VCaP (cell line): ENCODE measurements at regions not wholly inside any gene's neighbourhood (a gene's known extent, or its start where the extent isn't known, plus 50 kb on each side); places are given as distances from the start of the nearest gene placed in this dataset.

ENCODE experiments used
- H3K27ac ChIP-seq: fragments of 450-650 bp; 2 replicates; pipeline ENCODE4 v1.5.1; 2017
- TF ChIP-seq, protein P1 (sequence below): fragments of 450-650 bp; conservative IDR thresholded peaks from 2 replicates; pipeline ENCODE4 v1.5.1; 2017; ENCODE audit warnings: mild to moderate bottlenecking, moderate library complexity

- H3K27ac ChIP-seq = no peak overlapping the region
- TF ChIP-seq, protein P1, sequence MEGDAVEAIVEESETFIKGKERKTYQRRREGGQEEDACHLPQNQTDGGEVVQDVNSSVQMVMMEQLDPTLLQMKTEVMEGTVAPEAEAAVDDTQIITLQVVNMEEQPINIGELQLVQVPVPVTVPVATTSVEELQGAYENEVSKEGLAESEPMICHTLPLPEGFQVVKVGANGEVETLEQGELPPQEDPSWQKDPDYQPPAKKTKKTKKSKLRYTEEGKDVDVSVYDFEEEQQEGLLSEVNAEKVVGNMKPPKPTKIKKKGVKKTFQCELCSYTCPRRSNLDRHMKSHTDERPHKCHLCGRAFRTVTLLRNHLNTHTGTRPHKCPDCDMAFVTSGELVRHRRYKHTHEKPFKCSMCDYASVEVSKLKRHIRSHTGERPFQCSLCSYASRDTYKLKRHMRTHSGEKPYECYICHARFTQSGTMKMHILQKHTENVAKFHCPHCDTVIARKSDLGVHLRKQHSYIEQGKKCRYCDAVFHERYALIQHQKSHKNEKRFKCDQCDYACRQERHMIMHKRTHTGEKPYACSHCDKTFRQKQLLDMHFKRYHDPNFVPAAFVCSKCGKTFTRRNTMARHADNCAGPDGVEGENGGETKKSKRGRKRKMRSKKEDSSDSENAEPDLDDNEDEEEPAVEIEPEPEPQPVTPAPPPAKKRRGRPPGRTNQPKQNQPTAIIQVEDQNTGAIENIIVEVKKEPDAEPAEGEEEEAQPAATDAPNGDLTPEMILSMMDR = no peak
These were observed 544.6 kb downstream of the CETN3 start for GRCh38 chr5:89864941-89865340.

DNA sequence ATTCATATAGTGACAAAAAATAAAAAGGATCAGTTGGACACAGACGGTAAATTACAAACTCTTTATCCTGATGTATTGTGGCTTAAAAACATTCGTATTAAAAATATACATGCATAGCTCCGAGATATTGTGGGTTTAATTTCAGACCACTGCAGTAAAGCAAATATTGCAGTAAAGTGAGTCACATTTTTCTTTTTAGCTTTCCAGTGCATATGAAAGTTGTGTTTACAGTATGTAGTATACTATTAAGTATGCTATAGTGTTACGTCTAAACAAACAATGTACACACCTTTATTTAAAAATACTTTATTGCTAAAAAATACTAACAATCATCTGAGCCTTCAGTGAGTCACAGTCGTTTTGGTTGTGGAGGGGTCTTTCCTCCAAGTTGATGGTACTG is 551.8 kb downstream of the CETN3 start:
- H3K27ac ChIP-seq = no peak overlapping the region
- TF ChIP-seq, protein P1 = no peak

- H3K27ac ChIP-seq = no peak overlapping the region
- TF ChIP-seq, protein P1 = no peak
These were observed 554.1 kb downstream of the CETN3 start for GRCh38 chr5:89855417-89855816.

- no peak overlapping the region for H3K27ac ChIP-seq
- TF ChIP-seq, protein P1 = no peak
These were observed 557.6 kb downstream of the CETN3 start for GRCh38 chr5:89851911-89852310.

DNA sequence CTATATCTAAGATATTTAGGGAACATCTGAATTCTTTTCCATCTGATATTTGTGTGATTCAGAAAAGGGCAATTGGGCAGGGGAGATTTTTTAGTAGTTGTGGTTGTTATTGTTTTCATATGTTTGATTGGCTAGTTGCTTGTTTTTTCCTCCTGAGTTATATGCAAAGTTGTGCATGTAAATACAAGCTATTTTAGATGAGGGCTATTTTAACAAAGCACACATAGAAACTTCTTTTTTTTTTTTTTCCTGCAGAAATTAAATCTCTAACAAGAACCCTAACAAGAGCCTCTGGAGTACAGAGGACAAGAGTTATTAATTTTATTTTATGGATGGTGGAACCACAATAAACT is 559.1 kb downstream of the CETN3 start:
- H3K27ac ChIP-seq = no peak overlapping the region
- TF ChIP-seq, protein P1 = no peak

DNA sequence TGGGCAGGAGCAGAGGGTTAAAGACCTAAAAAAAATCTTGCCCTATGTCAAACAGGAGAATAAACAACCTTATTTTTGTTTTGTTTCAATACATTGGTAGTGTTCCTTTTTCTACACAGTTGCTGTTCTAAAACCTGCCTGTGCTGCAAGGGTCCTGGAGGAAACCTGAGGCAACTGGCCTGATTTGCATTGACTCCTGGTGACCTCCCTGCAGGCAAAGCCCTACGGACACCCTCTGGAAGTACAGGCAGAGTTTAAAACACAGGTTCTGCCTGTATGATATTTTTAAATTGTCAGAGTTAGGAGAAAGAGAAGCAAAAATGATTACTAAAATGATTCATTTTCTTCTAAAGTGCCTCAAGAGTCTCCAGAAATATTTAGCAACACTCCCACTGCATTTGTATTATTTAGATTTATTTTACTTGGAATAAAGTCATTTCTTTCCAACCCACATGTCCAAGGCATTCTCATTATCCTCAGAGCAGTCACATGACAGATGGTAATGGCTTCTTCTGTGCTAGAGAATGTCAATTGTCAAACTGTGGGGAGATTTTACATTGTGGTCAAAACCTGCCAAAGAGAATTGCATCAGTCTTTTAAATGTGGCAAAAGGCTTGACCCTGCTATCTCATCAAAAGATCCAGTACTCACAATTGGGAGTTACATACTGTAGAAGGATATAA is 559.6 kb downstream of the CETN3 start:
- H3K27ac ChIP-seq = no peak overlapping the region
- TF ChIP-seq, protein P1 = no peak

DNA sequence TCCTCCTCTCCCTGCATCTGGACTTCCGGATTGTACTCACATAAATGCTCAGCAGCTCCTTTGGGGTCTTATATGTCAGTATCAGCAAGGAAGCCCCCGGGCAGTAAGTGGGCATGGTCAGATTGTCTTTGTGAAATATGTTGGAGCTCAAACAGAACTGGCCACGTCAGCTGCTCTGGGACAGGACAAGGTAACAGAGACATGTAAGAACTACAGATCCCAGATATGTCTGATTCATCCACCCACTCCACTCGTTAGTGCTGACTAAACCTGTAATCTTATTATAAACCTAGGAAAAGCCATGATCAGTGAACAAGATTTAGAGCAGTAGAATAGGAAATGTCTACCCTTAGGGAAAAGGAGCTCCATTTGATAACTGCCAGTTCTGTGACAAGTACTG is 561.8 kb downstream of the CETN3 start:
- H3K27ac ChIP-seq = no peak overlapping the region
- TF ChIP-seq, protein P1 = no peak

DNA sequence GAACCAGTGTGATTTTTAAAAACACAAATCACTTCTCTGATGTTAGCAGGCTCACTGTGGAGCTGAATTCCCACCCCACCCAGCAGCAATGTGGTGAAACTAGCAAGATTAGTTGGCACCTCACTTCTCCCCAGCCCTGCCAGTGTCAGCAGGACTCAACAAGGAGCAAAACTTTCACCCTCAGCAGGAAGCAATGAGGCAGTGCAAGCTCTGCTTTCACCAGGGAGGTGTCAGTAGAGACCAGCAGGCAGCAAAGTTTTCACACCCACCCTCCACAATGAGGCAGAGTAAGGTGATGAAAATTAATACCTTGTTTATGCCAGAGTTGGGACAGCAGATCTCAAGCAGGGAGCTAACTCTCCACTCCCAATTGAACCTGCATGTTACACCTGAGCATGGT is 565.0 kb downstream of the CETN3 start:
- TF ChIP-seq, protein P1 = no peak
- H3K27ac ChIP-seq = no peak overlapping the region
